NCI-H82 (cell line): ENCODE measurements at regions not wholly inside any gene's neighbourhood (a gene's known extent, or its start where the extent isn't known, plus 50 kb on each side); places are given as distances from the start of the nearest gene placed in this dataset.

ENCODE experiments used
- DNase-seq: peaks from one replicate; lab custom pipeline; 2025; lab: John Stamatoyannopoulos, UW

- no peak for DNase-seq
Measured at GRCh38 chr13:90070362-90070761, 1277.1 kb upstream of the MIR17HG start.

GRCh38 chr13:90070837-90071525, 1276.5 kb upstream of the MIR17HG start:
- no peak for DNase-seq

GRCh38 chr13:90084684-90085290, 1262.7 kb upstream of the MIR17HG start:
- DNase-seq: no peak

GRCh38 chr13:90089051-90089450, 1258.4 kb upstream of the MIR17HG start:
- no peak for DNase-seq

GRCh38 chr13:90091611-90092010, 1255.9 kb upstream of the MIR17HG start:
- no peak for DNase-seq

- DNase-seq: no peak
Measured at GRCh38 chr13:90094357-90094756, 1253.1 kb upstream of the MIR17HG start.

- no peak for DNase-seq
Measured at GRCh38 chr13:90098577-90098976, 1248.9 kb upstream of the MIR17HG start.

GRCh38 chr13:90099847-90100246, 1247.6 kb upstream of the MIR17HG start:
- no peak for DNase-seq

GRCh38 chr13:90103099-90103784, 1244.2 kb upstream of the MIR17HG start:
- DNase-seq: peak; percentile 71

- no peak for DNase-seq
Measured at GRCh38 chr13:90104764-90105163, 1242.7 kb upstream of the MIR17HG start.

GRCh38 chr13:90105276-90105675, 1242.2 kb upstream of the MIR17HG start:
- no peak for DNase-seq

GRCh38 chr13:90105849-90106496, 1241.5 kb upstream of the MIR17HG start:
- DNase-seq: no peak

GRCh38 chr13:90107661-90108060, 1239.8 kb upstream of the MIR17HG start:
- no peak for DNase-seq

- no peak for DNase-seq
Measured at GRCh38 chr13:90108547-90108946, 1238.9 kb upstream of the MIR17HG start.

GRCh38 chr13:90116121-90116520, 1231.4 kb upstream of the MIR17HG start:
- DNase-seq: no peak

- DNase-seq: no peak
Measured at GRCh38 chr13:90118467-90119071, 1228.9 kb upstream of the MIR17HG start.

GRCh38 chr13:90120026-90120425, 1227.5 kb upstream of the MIR17HG start:
- no peak for DNase-seq

GRCh38 chr13:90121784-90122183, 1225.7 kb upstream of the MIR17HG start:
- DNase-seq: no peak

GRCh38 chr13:90122531-90122930, 1225.0 kb upstream of the MIR17HG start:
- DNase-seq: no peak

- DNase-seq: no peak
Measured at GRCh38 chr13:90135558-90135957, 1211.9 kb upstream of the MIR17HG start.

GRCh38 chr13:90142251-90142650, 1205.2 kb upstream of the MIR17HG start:
- no peak for DNase-seq

GRCh38 chr13:90154311-90154960, 1193.1 kb upstream of the MIR17HG start:
- no peak for DNase-seq
